ENCODE measurements at regions not wholly inside any gene's neighbourhood (a gene's known extent, or its start where the extent isn't known, plus 50 kb on each side); places are given as distances from the start of the nearest gene placed in this dataset.

DNA sequence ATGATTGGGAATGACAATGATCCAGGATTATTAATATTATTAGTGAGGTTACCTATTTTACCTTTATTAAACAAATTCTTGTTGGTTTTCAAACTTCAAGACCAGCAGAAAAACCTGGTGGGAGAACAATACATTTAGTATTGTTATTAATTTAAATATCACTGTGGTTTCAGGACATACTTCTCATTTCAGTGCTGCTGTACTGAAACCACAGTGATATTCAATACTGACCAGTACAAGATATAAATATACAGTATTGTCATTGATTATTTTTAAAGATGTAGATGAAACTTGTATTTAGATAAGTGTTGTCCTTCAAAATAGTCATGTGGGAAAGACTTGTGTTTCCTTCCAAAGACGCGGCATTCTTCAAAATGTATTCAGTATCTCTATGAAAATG, 1047.3 kb upstream of the CELF4 start:
- H2AFZ ChIP-seq (replicated peaks): no peak overlapping the region
- H3K27me3 ChIP-seq: no peaks in the 10 kb centered on the region
- H3F3A ChIP-seq (ENCODE audit: low read depth): no peaks in the 10 kb centered on the region
- no peaks in the 10 kb centered on the region for H3K4me1 ChIP-seq
- peaks cover 2% of the 10 kb centered on the region for H3K27me3 Mint-ChIP-seq (ENCODE audit: insufficient read depth, low read depth)
- no peaks in the 10 kb centered on the region for H3K9me3 ChIP-seq (ENCODE audit: low read depth)
- no peaks in the 10 kb centered on the region for H4K20me1 ChIP-seq (ENCODE audit: low read depth)
- no peak for DNase-seq (ENCODE audit: low spot score)
- no peaks in the 10 kb centered on the region for H3K9me3 Mint-ChIP-seq
- TF ChIP-seq, protein P1, sequence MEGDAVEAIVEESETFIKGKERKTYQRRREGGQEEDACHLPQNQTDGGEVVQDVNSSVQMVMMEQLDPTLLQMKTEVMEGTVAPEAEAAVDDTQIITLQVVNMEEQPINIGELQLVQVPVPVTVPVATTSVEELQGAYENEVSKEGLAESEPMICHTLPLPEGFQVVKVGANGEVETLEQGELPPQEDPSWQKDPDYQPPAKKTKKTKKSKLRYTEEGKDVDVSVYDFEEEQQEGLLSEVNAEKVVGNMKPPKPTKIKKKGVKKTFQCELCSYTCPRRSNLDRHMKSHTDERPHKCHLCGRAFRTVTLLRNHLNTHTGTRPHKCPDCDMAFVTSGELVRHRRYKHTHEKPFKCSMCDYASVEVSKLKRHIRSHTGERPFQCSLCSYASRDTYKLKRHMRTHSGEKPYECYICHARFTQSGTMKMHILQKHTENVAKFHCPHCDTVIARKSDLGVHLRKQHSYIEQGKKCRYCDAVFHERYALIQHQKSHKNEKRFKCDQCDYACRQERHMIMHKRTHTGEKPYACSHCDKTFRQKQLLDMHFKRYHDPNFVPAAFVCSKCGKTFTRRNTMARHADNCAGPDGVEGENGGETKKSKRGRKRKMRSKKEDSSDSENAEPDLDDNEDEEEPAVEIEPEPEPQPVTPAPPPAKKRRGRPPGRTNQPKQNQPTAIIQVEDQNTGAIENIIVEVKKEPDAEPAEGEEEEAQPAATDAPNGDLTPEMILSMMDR (IDR thresholded peaks at IDR 0.05): no peak
- TF ChIP-seq EZH2 (IDR thresholded peaks at IDR 0.05) (no peak), EZH2phosphoT487 (IDR thresholded peaks at IDR 0.05) (no peak)
- H3K27ac Mint-ChIP-seq: no peak overlapping the region
- H3K4me1 Mint-ChIP-seq: no peaks in the 10 kb centered on the region
- H3K9ac ChIP-seq: no peak overlapping the region
- no peaks in the 10 kb centered on the region for H3K36me3 Mint-ChIP-seq
- H3K27ac ChIP-seq: no peak overlapping the region
- H3K79me2 ChIP-seq (ENCODE audit: low read depth): no peaks in the 10 kb centered on the region
- no peaks in the 10 kb centered on the region for H3K36me3 ChIP-seq
- H3K4me2 ChIP-seq: no peak overlapping the region
- H3K4me3 Mint-ChIP-seq: no peak overlapping the region
- H3K4me3 ChIP-seq: no peak overlapping the region

DNA sequence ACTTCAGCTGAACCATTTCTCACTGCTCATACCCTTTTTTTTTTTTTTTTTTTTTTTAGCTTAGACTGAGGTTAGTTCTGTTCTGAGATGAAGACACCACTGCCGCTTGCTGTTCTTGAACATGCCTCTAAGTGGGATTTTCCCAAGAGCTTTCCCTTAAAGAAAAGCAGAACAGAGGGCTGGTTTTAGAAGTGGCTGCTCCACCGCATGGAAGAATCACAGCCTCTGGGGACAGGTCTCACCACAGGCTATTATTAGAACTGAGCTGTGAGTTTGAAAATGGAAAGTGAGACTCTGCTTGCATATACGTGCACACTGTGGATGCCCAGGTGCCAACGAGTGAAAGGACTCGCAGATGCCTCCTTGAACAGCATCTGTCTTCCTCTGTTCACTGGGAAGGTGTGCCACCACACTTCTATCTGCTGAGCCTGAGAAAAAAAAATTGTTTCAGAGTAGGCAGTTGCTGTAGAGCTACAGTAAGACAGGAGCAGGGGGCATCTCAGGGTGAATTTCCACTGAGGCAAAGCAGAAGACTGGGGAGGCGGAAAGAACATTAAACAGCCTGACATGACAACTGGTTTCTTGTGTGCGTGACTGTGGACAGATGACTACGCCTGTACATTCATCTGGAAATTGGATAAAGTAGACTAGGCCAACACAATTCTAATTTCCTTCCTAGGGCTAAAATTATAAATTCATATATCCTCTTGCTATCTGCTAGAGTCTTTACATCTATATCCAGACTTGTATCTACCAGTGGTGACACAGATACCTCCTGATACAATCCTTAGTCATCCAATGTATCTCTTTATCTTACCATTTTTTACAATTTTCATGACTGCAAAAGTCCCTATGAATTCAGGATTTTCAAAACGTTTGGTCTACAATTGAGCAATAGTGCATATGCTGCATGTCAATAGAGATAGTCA, 1045.7 kb upstream of the CELF4 start:
- no peaks in the 10 kb centered on the region for H3K27me3 ChIP-seq
- no peak overlapping the region for H3K4me2 ChIP-seq
- Mint-ChIP-seq H3K36me3 (no peaks in the 10 kb centered on the region), H3K27me3 (ENCODE audit: insufficient read depth, low read depth) (peaks cover 2% of the 10 kb centered on the region), H3K4me3 (no peak overlapping the region), H3K9me3 (no peaks in the 10 kb centered on the region), H3K4me1 (no peaks in the 10 kb centered on the region), H3K27ac (no peak overlapping the region)
- no peaks in the 10 kb centered on the region for H3K79me2 ChIP-seq (ENCODE audit: low read depth)
- no peak overlapping the region for H3K4me3 ChIP-seq
- no peak overlapping the region for H3K9ac ChIP-seq
- H3F3A ChIP-seq (ENCODE audit: low read depth): no peaks in the 10 kb centered on the region
- no peak overlapping the region for H3K27ac ChIP-seq
- no peak overlapping the region for H2AFZ ChIP-seq (replicated peaks)
- no peaks in the 10 kb centered on the region for H4K20me1 ChIP-seq (ENCODE audit: low read depth)
- no peaks in the 10 kb centered on the region for H3K9me3 ChIP-seq (ENCODE audit: low read depth)
- no peaks in the 10 kb centered on the region for H3K4me1 ChIP-seq
- no peaks in the 10 kb centered on the region for H3K36me3 ChIP-seq
- TF ChIP-seq EZH2phosphoT487 (IDR thresholded peaks at IDR 0.05): no peak
- TF ChIP-seq EZH2 (IDR thresholded peaks at IDR 0.05): no peak
- TF ChIP-seq, protein P1 (IDR thresholded peaks at IDR 0.05): no peak
- DNase-seq (ENCODE audit: low spot score): no peak

DNA sequence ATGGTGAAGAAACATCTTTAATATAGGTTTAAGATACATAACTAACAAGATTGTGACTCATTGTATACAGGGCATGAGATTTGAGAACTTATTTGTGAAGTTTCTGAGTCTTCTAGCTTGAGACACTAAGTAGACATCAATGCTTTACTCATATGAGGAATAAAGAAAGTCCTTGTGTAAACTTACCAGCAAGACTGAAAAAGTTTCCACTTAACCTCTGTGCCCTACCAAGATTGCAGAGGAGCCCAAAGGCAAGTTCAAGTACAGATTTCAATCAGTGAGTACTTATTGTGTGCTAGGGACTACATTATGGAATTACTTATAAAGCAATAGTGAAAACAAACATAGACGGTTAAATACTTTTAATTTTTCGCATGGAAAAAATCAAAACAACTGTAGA, 1041.2 kb upstream of the CELF4 start:
- peaks cover 7% of the 10 kb centered on the region for H3K4me1 Mint-ChIP-seq
- peaks cover 11% of the 10 kb centered on the region for H3F3A ChIP-seq (ENCODE audit: low read depth)
- no peak overlapping the region for H3K9ac ChIP-seq
- no peak overlapping the region for H3K27ac ChIP-seq
- H3K36me3 Mint-ChIP-seq: no peaks in the 10 kb centered on the region
- no peak overlapping the region for H3K4me3 Mint-ChIP-seq
- no peak overlapping the region for H2AFZ ChIP-seq (replicated peaks)
- H3K27me3 Mint-ChIP-seq (ENCODE audit: insufficient read depth, low read depth): peaks cover 2% of the 10 kb centered on the region
- no peak overlapping the region for H3K4me3 ChIP-seq
- H3K27me3 ChIP-seq: no peaks in the 10 kb centered on the region
- H3K27ac Mint-ChIP-seq: no peak overlapping the region
- no peak for DNase-seq (ENCODE audit: low spot score)
- no peak for TF ChIP-seq EZH2 (IDR thresholded peaks at IDR 0.05)
- TF ChIP-seq, protein P1 (IDR thresholded peaks at IDR 0.05): no peak
- TF ChIP-seq EZH2phosphoT487 (IDR thresholded peaks at IDR 0.05): no peak
- H3K9me3 ChIP-seq (ENCODE audit: low read depth): no peaks in the 10 kb centered on the region
- no peak overlapping the region for H3K4me2 ChIP-seq
- H3K79me2 ChIP-seq (ENCODE audit: low read depth): no peaks in the 10 kb centered on the region
- no peaks in the 10 kb centered on the region for H3K9me3 Mint-ChIP-seq
- H4K20me1 ChIP-seq (ENCODE audit: low read depth): no peaks in the 10 kb centered on the region
- H3K4me1 ChIP-seq: peaks cover 32% of the 10 kb centered on the region
- no peaks in the 10 kb centered on the region for H3K36me3 ChIP-seq
